ENCODE measurements at regions not wholly inside any gene's neighbourhood (a gene's known extent, or its start where the extent isn't known, plus 50 kb on each side); places are given as distances from the start of the nearest gene placed in this dataset.

DNA sequence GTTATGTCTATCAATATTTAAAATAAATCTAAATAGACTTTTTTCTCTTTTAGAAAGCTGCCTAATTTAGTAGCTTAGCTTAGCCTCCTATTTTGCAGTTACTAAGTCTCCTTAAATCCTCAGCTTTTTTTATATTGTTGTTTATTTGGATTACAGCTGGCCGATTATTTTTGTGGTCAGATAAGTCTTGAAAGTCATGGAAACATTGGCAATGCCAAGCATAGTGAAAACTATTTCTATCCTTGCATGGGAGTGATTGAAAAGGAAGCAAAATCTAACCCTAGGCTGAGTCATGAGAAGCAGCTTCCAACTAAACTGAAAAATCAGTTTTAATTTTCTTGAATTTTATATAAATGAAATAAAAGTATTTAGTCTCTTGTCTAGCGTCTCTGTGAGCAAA is 1063.0 kb upstream of the GBE1 start:
- ATAC-seq (ENCODE audit: low read depth): no peak
- no peak for DNase-seq (ENCODE audit: low spot score)
- TF ChIP-seq, protein P1, sequence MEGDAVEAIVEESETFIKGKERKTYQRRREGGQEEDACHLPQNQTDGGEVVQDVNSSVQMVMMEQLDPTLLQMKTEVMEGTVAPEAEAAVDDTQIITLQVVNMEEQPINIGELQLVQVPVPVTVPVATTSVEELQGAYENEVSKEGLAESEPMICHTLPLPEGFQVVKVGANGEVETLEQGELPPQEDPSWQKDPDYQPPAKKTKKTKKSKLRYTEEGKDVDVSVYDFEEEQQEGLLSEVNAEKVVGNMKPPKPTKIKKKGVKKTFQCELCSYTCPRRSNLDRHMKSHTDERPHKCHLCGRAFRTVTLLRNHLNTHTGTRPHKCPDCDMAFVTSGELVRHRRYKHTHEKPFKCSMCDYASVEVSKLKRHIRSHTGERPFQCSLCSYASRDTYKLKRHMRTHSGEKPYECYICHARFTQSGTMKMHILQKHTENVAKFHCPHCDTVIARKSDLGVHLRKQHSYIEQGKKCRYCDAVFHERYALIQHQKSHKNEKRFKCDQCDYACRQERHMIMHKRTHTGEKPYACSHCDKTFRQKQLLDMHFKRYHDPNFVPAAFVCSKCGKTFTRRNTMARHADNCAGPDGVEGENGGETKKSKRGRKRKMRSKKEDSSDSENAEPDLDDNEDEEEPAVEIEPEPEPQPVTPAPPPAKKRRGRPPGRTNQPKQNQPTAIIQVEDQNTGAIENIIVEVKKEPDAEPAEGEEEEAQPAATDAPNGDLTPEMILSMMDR (IDR thresholded peaks at IDR 0.05; ENCODE audit: poor library complexity, severe bottlenecking): no peak

DNA sequence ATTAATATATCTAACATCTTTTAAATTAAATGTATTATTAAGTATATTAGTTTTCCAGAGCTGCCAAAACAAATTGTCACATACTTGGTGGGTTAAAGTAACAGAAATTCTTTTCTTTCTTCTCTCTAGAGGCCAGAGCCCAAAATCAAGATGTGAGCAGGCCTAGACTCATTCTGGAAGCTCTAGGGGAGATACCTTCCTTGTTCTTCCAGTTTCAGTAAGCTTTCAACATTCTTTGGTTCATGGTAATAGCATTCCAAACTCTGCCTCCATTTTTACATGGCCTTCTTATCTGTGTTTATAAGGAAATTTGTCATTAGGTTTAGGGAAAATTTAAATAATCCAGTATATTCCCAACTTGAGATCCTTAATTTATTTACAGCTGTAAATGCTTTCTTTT is 1054.6 kb upstream of the GBE1 start:
- ATAC-seq (ENCODE audit: low read depth) (no peak), DNase-seq (ENCODE audit: low spot score) (no peak)
- H3K27me3 ChIP-seq (ENCODE audit: insufficient read depth, poor library complexity, severe bottlenecking): no peaks in the 10 kb centered on the region
- H3K4me3 ChIP-seq (ENCODE audit: severe bottlenecking): no peak overlapping the region
- H3K36me3 ChIP-seq (ENCODE audit: low read depth): no peaks in the 10 kb centered on the region
- H3K4me1 ChIP-seq (ENCODE audit: insufficient read depth, poor library complexity, severe bottlenecking): no peaks in the 10 kb centered on the region
- H3K9me3 ChIP-seq (ENCODE audit: severe bottlenecking): no peaks in the 10 kb centered on the region
- TF ChIP-seq, protein P1 (IDR thresholded peaks at IDR 0.05; ENCODE audit: poor library complexity, severe bottlenecking): no peak
- H3K27ac ChIP-seq (ENCODE audit: poor library complexity, severe bottlenecking): no peak overlapping the region

More for the DNA sequence above, 1063.0 kb upstream of the GBE1 start:
- no peaks in the 10 kb centered on the region for H3K36me3 ChIP-seq (ENCODE audit: low read depth)
- no peak overlapping the region for H3K27ac ChIP-seq (ENCODE audit: poor library complexity, severe bottlenecking)
- no peaks in the 10 kb centered on the region for H3K27me3 ChIP-seq (ENCODE audit: insufficient read depth, poor library complexity, severe bottlenecking)
- no peaks in the 10 kb centered on the region for H3K4me1 ChIP-seq (ENCODE audit: insufficient read depth, poor library complexity, severe bottlenecking)
- no peak overlapping the region for H3K4me3 ChIP-seq (ENCODE audit: severe bottlenecking)
- no peaks in the 10 kb centered on the region for H3K9me3 ChIP-seq (ENCODE audit: severe bottlenecking)

- TF ChIP-seq, protein P1 (IDR thresholded peaks at IDR 0.05; ENCODE audit: poor library complexity, severe bottlenecking): no peak
- ATAC-seq (ENCODE audit: low read depth): no peak
- no peaks in the 10 kb centered on the region for H3K4me1 ChIP-seq (ENCODE audit: insufficient read depth, poor library complexity, severe bottlenecking)
These were observed 1054.1 kb upstream of the GBE1 start for GRCh38 chr3:82815417-82816058.

GRCh38 chr3:82814660-82815059 is 1053.2 kb upstream of the GBE1 start:
- no peak for ATAC-seq (ENCODE audit: low read depth)
- Histone ChIP-seq H3K4me1 (ENCODE audit: insufficient read depth, poor library complexity, severe bottlenecking) (no peaks in the 10 kb centered on the region), H3K27me3 (ENCODE audit: insufficient read depth, poor library complexity, severe bottlenecking) (no peaks in the 10 kb centered on the region), H3K27ac (ENCODE audit: poor library complexity, severe bottlenecking) (no peak overlapping the region), H3K36me3 (ENCODE audit: low read depth) (no peaks in the 10 kb centered on the region), H3K4me3 (ENCODE audit: severe bottlenecking) (no peak overlapping the region), H3K9me3 (ENCODE audit: severe bottlenecking) (no peaks in the 10 kb centered on the region)
- DNase-seq (ENCODE audit: low spot score): no peak
- TF ChIP-seq, protein P1 (IDR thresholded peaks at IDR 0.05; ENCODE audit: poor library complexity, severe bottlenecking): no peak

More at GRCh38 chr3:82815417-82816058, 1054.1 kb upstream of the GBE1 start:
- Histone ChIP-seq H3K4me3 (ENCODE audit: severe bottlenecking) (no peak overlapping the region), H3K27ac (ENCODE audit: poor library complexity, severe bottlenecking) (no peak overlapping the region), H3K9me3 (ENCODE audit: severe bottlenecking) (no peaks in the 10 kb centered on the region), H3K27me3 (ENCODE audit: insufficient read depth, poor library complexity, severe bottlenecking) (no peaks in the 10 kb centered on the region), H3K36me3 (ENCODE audit: low read depth) (no peaks in the 10 kb centered on the region)
- DNase-seq (ENCODE audit: low spot score): no peak

GRCh38 chr3:82807781-82808180 is 1046.3 kb upstream of the GBE1 start:
- TF ChIP-seq, protein P1 (IDR thresholded peaks at IDR 0.05; ENCODE audit: poor library complexity, severe bottlenecking): no peak
- Histone ChIP-seq H3K4me3 (ENCODE audit: severe bottlenecking) (no peak overlapping the region), H3K9me3 (ENCODE audit: severe bottlenecking) (no peaks in the 10 kb centered on the region), H3K4me1 (ENCODE audit: insufficient read depth, poor library complexity, severe bottlenecking) (peaks cover 4% of the 10 kb centered on the region), H3K27me3 (ENCODE audit: insufficient read depth, poor library complexity, severe bottlenecking) (no peaks in the 10 kb centered on the region), H3K27ac (ENCODE audit: poor library complexity, severe bottlenecking) (no peak overlapping the region), H3K36me3 (ENCODE audit: low read depth) (no peaks in the 10 kb centered on the region)
- no peak for DNase-seq (ENCODE audit: low spot score)
- no peak for ATAC-seq (ENCODE audit: low read depth)
